Heart left ventricle (tissue), 13 donors: ENCODE measurements at regions not wholly inside any gene's neighbourhood (a gene's known extent, or its start where the extent isn't known, plus 50 kb on each side); places are given as distances from the start of the nearest gene placed in this dataset.

Source experiments
- CTCF ChIP-seq, 12 donors: fragments of 200-600 bp; sonication (generic) in 4 of 12; IDR thresholded peaks; one replicate each; pipeline versions ENCODE4 v1.5.0 to v1.8.0; 2018 to 2022; ENCODE audit warnings: antibody characterized with exemption in 12 of 12, mild to moderate bottlenecking in 5 of 12
- POLR2A ChIP-seq, 2 donors: fragments of 450-650 bp; IDR thresholded peaks; one replicate each; pipeline ENCODE4 v1.6.1; 2017; ENCODE audit warnings: antibody characterized with exemption in 2 of 2, mild to moderate bottlenecking in 2 of 2, moderate library complexity in 2 of 2
- donor health status: ischemic (EF 13 %, LVEDD 7.1; RV severe dilation, severe dysfunction).
- donor health status: DM: no; HTN: yes; CAD: no.
- donor health status: DM: no; HTN: no; CAD: no.
- donor health status: ischemic (EF 25% LVEDD 6.9; RV normal size, moderate dysfunction).
- donor health status: ischemic (EF 25% LVEDD 5.7; RV mildly dilated, moderate dysfunction).
- donor health status: ischemic (EF 35%, LVEDD 5.7; RV mildly dilated, moderate dysfunction).
- donor health status: nonischemic (EF 11% LVEDD 7.7; RV severe dilation, severe dysfunction).
- donor health status: DM: yes; HTN: yes; CAD: no.
- donor health status: PGD.
- donor health status: ischemic (EF 29% LVEDD 5.4; RV normal size, mild dysfunction).
- donor health status: nonischemic (EF 23%, LVEDD 6.1; RV moderate dilation, normal function).

GRCh38 chr14:61187196-61187905 is 93.8 kb downstream of the TMEM30B start:
- TF ChIP-seq CTCF (IDR thresholded peaks at IDR 0.05) (no peak), POLR2A (IDR thresholded peaks at IDR 0.05) (no peak)
